Neutrophil (primary cell): ENCODE measurements at regions not wholly inside any gene's neighbourhood (a gene's known extent, or its start where the extent isn't known, plus 50 kb on each side); places are given as distances from the start of the nearest gene placed in this dataset.
"Not testable (repeated sequence)": the region's sequence is repeated elsewhere in the genome, so short reads cannot be mapped to it uniquely, and the experiment has no call there.

ENCODE experiments used
- H3K27ac ChIP-seq: fragments of 200-600 bp; sonication (generic); 2 replicates; pipeline ENCODE4 v1.5.1; 2016; ENCODE audit warnings: mild to moderate bottlenecking, moderate library complexity
- H3K27me3 ChIP-seq: fragments of 200-600 bp; sonication (generic); 2 replicates; pipeline ENCODE4 v1.6.0; 2016; ENCODE audit warnings: mild to moderate bottlenecking
- H3K36me3 ChIP-seq: fragments of 200-600 bp; sonication (generic); 2 replicates; pipeline ENCODE4 v1.5.1; 2017
- H3K4me1 ChIP-seq, 2 experiments: fragments of 200-600 bp in 1 of 2; sonication (generic) in 1 of 2; 1 replicate in 1 of 2; 2 replicates in 1 of 2; pipeline versions ENCODE4 v1.5.1 to v1.6.1; 2013 to 2016; ENCODE audit warnings: low read depth in 1 of 2, low read length in 1 of 2, mild to moderate bottlenecking in 1 of 2, moderate library complexity in 1 of 2; ENCODE audit not compliant: control insufficient read depth in 1 of 2, insufficient read depth in 1 of 2
- H3K4me3 ChIP-seq, 2 experiments: fragments of 200-600 bp in 1 of 2; sonication (generic) in 1 of 2; 1 replicate in 1 of 2; 2 replicates in 1 of 2; pipeline ENCODE4 v1.5.1; 2013 to 2016; ENCODE audit warnings: low read depth in 1 of 2, low read length in 1 of 2, mild to moderate bottlenecking in 1 of 2, moderate library complexity in 1 of 2
- H3K9me3 ChIP-seq: fragments of 200-600 bp; sonication (generic); 2 replicates; pipeline ENCODE4 v1.5.1; 2016
- CTCF ChIP-seq: fragments of 200-600 bp; sonication (generic); IDR thresholded peaks from 2 replicates; pipeline ENCODE4 v1.5.1; 2016; ENCODE audit warnings: antibody characterized with exemption

DNA sequence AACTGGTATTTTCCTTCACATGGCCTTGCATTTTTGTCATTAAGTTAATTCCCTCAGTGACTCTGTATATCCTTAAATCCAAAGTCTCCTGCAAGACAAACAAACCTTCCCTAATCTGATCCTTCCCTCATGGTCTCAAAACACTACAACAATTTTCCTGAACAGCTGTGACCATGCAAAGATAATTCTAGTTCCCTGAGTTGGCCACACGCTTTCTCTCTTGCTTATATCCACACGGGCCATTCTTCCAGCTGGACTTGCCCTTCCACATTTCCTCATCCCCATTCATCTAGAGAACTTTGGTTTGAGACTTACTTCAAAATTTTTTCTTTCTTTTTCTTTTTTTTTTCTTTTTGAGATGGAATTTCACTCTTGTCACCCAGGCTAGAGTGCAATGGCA, 1590.7 kb downstream of the STIM2 start:
- no peaks in the 10 kb centered on the region for H3K9me3 ChIP-seq
- H3K27ac ChIP-seq = no peak overlapping the region
- no peak for TF ChIP-seq CTCF
- no peak overlapping the region for H3K4me3 ChIP-seq
- H3K36me3 ChIP-seq = no peaks in the 10 kb centered on the region
- H3K27me3 ChIP-seq = no peaks in the 10 kb centered on the region
- H3K4me1 ChIP-seq = no peaks in the 10 kb centered on the region

- no peak overlapping the region for H3K4me3 ChIP-seq
- no peaks in the 10 kb centered on the region for H3K27me3 ChIP-seq
- no peaks in the 10 kb centered on the region for H3K9me3 ChIP-seq
- no peak for TF ChIP-seq CTCF
- H3K36me3 ChIP-seq = no peaks in the 10 kb centered on the region
- H3K4me1 ChIP-seq = no peaks in the 10 kb centered on the region
- no peak overlapping the region for H3K27ac ChIP-seq
Measured at GRCh38 chr4:28462766-28463700, 1602.4 kb downstream of the STIM2 start.

DNA sequence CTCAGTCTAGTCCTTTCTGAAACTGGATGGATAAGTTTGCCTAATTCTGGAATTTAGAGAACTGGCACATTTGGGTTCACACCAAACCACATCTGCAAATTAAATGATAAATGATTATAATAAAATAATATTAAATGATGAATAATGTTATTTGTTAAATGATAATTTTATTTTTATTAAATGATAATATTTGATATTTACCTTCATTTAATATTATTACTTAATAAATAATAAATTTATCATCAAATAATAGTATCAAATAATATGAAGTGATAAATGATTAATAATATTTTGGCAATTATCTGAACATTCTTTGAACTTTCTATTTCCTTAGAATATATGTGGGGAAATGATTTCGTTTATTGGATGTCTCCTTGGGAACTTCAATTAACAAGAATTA, 1604.2 kb downstream of the STIM2 start:
- H3K27ac ChIP-seq = no peak overlapping the region
- no peaks in the 10 kb centered on the region for H3K9me3 ChIP-seq

DNA sequence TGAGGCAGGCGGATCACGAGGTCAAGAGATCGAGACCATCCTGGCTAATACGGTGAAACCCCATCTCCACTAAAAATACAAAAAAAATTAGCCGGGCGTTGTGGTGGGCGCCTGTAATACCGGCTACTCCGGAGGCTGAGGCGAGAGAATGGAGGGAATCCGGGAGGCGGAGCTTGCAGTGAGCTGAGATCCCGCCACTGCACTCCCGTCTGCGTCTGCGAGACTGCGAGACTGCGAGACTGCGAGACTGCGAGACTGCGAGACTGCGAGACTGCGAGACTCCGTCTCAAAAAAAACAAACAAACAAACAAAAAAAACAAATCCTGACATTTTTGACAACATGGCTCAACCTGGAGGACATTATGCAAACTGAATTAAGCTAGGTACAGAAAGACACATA, 1606.2 kb downstream of the STIM2 start:
- H3K4me3 ChIP-seq, H3K36me3 ChIP-seq, H3K4me1 ChIP-seq, H3K27ac ChIP-seq, H3K9me3 ChIP-seq, H3K27me3 ChIP-seq: not testable (repeated sequence)

More for the DNA sequence above, 1604.2 kb downstream of the STIM2 start:
- no peaks in the 10 kb centered on the region for H3K27me3 ChIP-seq
- no peaks in the 10 kb centered on the region for H3K36me3 ChIP-seq
- H3K4me3 ChIP-seq = no peak overlapping the region
- no peak for TF ChIP-seq CTCF
- H3K4me1 ChIP-seq = no peaks in the 10 kb centered on the region

- Histone ChIP-seq H3K27me3 (no peaks in the 10 kb centered on the region), H3K4me3 (no peak overlapping the region), H3K4me1 (no peaks in the 10 kb centered on the region), H3K36me3 (no peaks in the 10 kb centered on the region), H3K27ac (no peak overlapping the region), H3K9me3 (no peaks in the 10 kb centered on the region)
- TF ChIP-seq CTCF = no peak
Measured at GRCh38 chr4:28469387-28469786, 1608.7 kb downstream of the STIM2 start.

DNA sequence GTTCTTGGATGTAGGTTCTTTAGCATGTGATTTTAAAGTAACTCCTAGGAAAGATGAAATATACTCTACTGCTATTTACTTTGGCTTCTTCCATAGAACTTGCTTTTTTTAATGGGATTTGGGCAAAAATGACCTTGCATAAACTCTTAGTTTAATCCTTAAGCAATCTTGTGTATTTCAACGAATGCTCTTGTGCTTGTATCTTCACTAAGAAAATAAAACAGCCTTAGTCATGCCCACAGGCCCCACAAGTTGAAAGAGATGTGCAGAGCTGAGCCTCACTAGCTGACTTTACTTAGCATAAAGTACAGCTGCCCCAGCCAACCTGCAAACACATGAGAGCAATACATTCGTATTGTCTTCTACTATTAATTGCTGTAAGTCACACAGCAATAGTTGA, 1609.2 kb downstream of the STIM2 start:
- no peaks in the 10 kb centered on the region for H3K9me3 ChIP-seq
- no peak overlapping the region for H3K4me3 ChIP-seq
- H3K36me3 ChIP-seq = no peaks in the 10 kb centered on the region
- no peak overlapping the region for H3K27ac ChIP-seq
- TF ChIP-seq CTCF = no peak
- H3K4me1 ChIP-seq = no peaks in the 10 kb centered on the region
- no peaks in the 10 kb centered on the region for H3K27me3 ChIP-seq
